NB4 (cell line): ENCODE measurements at regions not wholly inside any gene's neighbourhood (a gene's known extent, or its start where the extent isn't known, plus 50 kb on each side); places are given as distances from the start of the nearest gene placed in this dataset.

ENCODE experiments used
- CTCF ChIP-seq: IDR thresholded peaks from one replicate; pipeline ENCODE4 v1.5.1; 2012; ENCODE audit warnings: low read depth, low read length
- POLR2A ChIP-seq: IDR thresholded peaks from 2 replicates; pipeline ENCODE4 v1.6.1; 2011; ENCODE audit warnings: mild to moderate bottlenecking; ENCODE audit not compliant: insufficient read length; ENCODE audit errors: extremely low read depth

DNA sequence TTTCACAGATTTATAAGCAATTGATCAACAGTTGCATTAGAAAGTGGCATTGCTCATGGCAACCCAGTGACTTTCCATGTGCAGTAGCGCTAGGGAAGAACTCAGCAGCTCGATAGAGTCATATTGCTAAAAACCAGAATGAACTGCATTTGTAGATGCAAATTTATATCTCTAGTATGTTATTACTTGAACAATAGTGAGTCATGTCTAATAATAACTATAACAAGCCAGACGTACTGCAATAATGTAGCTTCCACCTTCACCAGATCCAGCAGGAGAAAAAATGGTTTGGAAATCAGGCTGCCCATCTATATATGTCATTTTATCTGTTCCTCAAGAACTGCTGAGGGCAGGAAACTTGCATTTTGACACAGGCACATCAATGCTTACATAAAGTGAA, 66.5 kb upstream of the FIGN start:
- TF ChIP-seq POLR2A (no peak), CTCF (no peak)
